GM21825 (cell line): ENCODE measurements at regions not wholly inside any gene's neighbourhood (a gene's known extent, or its start where the extent isn't known, plus 50 kb on each side); places are given as distances from the start of the nearest gene placed in this dataset.
"Not testable (repeated sequence)": the region's sequence is repeated elsewhere in the genome, so short reads cannot be mapped to it uniquely, and the experiment has no call there.

Source experiments
- ATAC-seq: cut with Tn5 transposase; IDR thresholded peaks from one replicate; pipeline ENCODE4 v1.9.1; 2021; ENCODE audit warnings: mild to moderate bottlenecking, moderate library complexity; ENCODE audit not compliant: unreplicated experiment

- ATAC-seq: no peak
Measured at GRCh38 chr13:56755181-56755935, 385.4 kb upstream of the PRR20A start.

GRCh38 chr13:56763333-56763732, 377.4 kb upstream of the PRR20A start:
- not testable (repeated sequence) for ATAC-seq

GRCh38 chr13:56773148-56773547, 367.6 kb upstream of the PRR20A start:
- no peak for ATAC-seq

GRCh38 chr13:56789527-56789926, 351.2 kb upstream of the PRR20A start:
- no peak for ATAC-seq

- ATAC-seq: no peak
Measured at GRCh38 chr13:56837161-56837560, 303.6 kb upstream of the PRR20A start.

GRCh38 chr13:56850852-56851251, 289.9 kb upstream of the PRR20A start:
- no peak for ATAC-seq

- no peak for ATAC-seq
Measured at GRCh38 chr13:56861476-56861875, 279.2 kb upstream of the PRR20A start.

GRCh38 chr13:56864451-56864850, 276.3 kb upstream of the PRR20A start:
- no peak for ATAC-seq

- ATAC-seq: no peak
Measured at GRCh38 chr13:56865416-56865815, 275.3 kb upstream of the PRR20A start.

GRCh38 chr13:56869671-56870070, 271.0 kb upstream of the PRR20A start:
- no peak for ATAC-seq

- no peak for ATAC-seq
Measured at GRCh38 chr13:56886398-56886797, 254.3 kb upstream of the PRR20A start.

GRCh38 chr13:56888455-56888854, 252.3 kb upstream of the PRR20A start:
- ATAC-seq: no peak

GRCh38 chr13:56893843-56894242, 246.9 kb upstream of the PRR20A start:
- ATAC-seq: no peak

GRCh38 chr13:56900549-56901279, 240.0 kb upstream of the PRR20A start:
- ATAC-seq: no peak

- ATAC-seq: no peak
Measured at GRCh38 chr13:56902276-56902675, 238.4 kb upstream of the PRR20A start.

GRCh38 chr13:56903710-56904282, 236.9 kb upstream of the PRR20A start:
- no peak for ATAC-seq

GRCh38 chr13:56906909-56907308, 233.8 kb upstream of the PRR20A start:
- ATAC-seq: no peak

GRCh38 chr13:56907766-56908165, 233.0 kb upstream of the PRR20A start:
- no peak for ATAC-seq

- no peak for ATAC-seq
Measured at GRCh38 chr13:56909896-56910600, 230.7 kb upstream of the PRR20A start.

GRCh38 chr13:56917966-56918365, 222.8 kb upstream of the PRR20A start:
- no peak for ATAC-seq

- no peak for ATAC-seq
Measured at GRCh38 chr13:56923626-56924140, 217.0 kb upstream of the PRR20A start.
